ENCODE measurements at regions not wholly inside any gene's neighbourhood (a gene's known extent, or its start where the extent isn't known, plus 50 kb on each side); places are given as distances from the start of the nearest gene placed in this dataset.
"Not testable (repeated sequence)": the region's sequence is repeated elsewhere in the genome, so short reads cannot be mapped to it uniquely, and the experiment has no call there.

DNA sequence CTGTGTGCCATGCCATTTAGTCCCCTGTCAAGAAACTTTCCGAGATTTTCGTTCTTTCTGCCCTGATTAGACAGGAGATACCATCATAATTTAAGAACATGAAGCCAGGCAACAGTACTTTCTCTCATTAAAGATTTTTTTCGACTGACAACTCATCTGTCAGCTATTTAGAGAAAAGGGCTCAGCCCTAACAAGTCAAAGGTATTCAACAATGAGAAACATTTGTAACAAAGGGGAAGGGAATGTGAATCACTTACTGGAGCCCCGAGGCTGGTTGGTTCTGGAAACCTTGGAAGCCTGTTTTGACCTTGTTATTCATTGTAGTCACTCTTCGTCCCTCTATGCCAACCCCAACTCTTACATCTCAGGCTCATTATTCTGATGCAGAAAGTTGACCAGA, 199.4 kb downstream of the SPP2 start (continued):
- TF ChIP-seq ZNF114 (CRISPR knock-in tag; IDR thresholded peaks at IDR 0.05): no peak
- no peak for TF ChIP-seq EZH2 (IDR thresholded peaks at IDR 0.05; ENCODE audit: low read depth, unreplicated experiment)
- TF ChIP-seq, protein P1, sequence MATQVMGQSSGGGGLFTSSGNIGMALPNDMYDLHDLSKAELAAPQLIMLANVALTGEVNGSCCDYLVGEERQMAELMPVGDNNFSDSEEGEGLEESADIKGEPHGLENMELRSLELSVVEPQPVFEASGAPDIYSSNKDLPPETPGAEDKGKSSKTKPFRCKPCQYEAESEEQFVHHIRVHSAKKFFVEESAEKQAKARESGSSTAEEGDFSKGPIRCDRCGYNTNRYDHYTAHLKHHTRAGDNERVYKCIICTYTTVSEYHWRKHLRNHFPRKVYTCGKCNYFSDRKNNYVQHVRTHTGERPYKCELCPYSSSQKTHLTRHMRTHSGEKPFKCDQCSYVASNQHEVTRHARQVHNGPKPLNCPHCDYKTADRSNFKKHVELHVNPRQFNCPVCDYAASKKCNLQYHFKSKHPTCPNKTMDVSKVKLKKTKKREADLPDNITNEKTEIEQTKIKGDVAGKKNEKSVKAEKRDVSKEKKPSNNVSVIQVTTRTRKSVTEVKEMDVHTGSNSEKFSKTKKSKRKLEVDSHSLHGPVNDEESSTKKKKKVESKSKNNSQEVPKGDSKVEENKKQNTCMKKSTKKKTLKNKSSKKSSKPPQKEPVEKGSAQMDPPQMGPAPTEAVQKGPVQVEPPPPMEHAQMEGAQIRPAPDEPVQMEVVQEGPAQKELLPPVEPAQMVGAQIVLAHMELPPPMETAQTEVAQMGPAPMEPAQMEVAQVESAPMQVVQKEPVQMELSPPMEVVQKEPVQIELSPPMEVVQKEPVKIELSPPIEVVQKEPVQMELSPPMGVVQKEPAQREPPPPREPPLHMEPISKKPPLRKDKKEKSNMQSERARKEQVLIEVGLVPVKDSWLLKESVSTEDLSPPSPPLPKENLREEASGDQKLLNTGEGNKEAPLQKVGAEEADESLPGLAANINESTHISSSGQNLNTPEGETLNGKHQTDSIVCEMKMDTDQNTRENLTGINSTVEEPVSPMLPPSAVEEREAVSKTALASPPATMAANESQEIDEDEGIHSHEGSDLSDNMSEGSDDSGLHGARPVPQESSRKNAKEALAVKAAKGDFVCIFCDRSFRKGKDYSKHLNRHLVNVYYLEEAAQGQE (IDR thresholded peaks at IDR 0.05; ENCODE audit: unreplicated experiment): no peak

DNA sequence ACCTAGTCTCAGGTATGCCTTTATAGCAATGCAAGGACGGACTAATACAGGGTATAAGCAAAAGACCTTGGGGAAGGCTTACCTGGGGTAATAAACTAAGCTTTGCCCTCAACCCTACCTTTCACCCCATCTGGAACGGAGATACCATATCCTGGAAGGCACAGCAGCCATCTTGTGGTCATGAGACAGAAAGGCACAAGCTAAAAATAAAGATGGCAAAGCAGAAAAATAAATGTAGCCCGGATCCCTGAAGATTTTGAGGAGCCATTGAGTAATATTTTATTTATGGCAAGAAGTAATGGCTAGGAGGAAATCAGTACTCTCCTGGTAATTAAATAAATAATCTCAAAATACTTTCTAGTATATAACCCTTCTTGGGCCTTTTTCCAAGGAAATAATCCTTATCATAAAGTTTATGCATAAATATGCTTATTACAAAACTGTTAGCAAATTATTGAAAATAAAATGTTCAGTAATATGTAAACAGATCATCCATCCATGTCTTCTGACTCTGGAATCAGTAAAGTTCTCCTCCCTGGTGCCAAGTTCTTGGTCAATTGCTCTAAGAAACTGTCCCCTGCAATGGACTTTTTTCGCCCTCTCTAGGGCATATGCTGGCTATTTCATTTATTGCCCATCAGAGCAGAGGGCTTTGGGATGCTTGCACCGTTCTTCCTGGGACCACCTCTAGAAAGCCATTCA, 198.7 kb downstream of the SPP2 start:
- Histone ChIP-seq H3K27ac (ENCODE audit: low read depth) (no peak overlapping the region), H2AFZ (no peak overlapping the region), H4K20me1 (replicated peaks; ENCODE audit: insufficient read depth) (no peaks in the 10 kb centered on the region), H3K4me1 (ENCODE audit: insufficient read depth) (peaks cover 4% of the 10 kb centered on the region; the same call in 1 of the 2 replicates), H3K36me3 (ENCODE audit: insufficient read depth) (no peaks in the 10 kb centered on the region), H3K4me3 (no peak overlapping the region), H3K79me2 (replicated peaks; ENCODE audit: insufficient read depth) (no peaks in the 10 kb centered on the region), H3K9me2 (ENCODE audit: insufficient read depth) (no peaks in the 10 kb centered on the region), H3F3A (replicated peaks; ENCODE audit: low read depth) (no peaks in the 10 kb centered on the region), H3K4me2 (no peak overlapping the region), H3K27me3 (ENCODE audit: insufficient read depth) (no peaks in the 10 kb centered on the region)
- no peak for ATAC-seq
- Mint-ChIP-seq H3K9me3 (peaks cover 19% of the 10 kb centered on the region), H3K27me3 (ENCODE audit: insufficient read depth, low read depth, poor library complexity) (no peaks in the 10 kb centered on the region), H3K4me3 (no peak overlapping the region), H3K27ac (no peak overlapping the region), H3K4me1 (no peaks in the 10 kb centered on the region; the same call in 2 of the 3 replicates), H3K36me3 (ENCODE audit: low read depth) (peaks cover 10% of the 10 kb centered on the region; the same call in 1 of the 3 replicates)
- no peak for DNase-seq (ENCODE audit: low spot score)
- TF ChIP-seq EZH2 (IDR thresholded peaks at IDR 0.05; ENCODE audit: low read depth, unreplicated experiment): no peak
- TF ChIP-seq, protein P2, sequence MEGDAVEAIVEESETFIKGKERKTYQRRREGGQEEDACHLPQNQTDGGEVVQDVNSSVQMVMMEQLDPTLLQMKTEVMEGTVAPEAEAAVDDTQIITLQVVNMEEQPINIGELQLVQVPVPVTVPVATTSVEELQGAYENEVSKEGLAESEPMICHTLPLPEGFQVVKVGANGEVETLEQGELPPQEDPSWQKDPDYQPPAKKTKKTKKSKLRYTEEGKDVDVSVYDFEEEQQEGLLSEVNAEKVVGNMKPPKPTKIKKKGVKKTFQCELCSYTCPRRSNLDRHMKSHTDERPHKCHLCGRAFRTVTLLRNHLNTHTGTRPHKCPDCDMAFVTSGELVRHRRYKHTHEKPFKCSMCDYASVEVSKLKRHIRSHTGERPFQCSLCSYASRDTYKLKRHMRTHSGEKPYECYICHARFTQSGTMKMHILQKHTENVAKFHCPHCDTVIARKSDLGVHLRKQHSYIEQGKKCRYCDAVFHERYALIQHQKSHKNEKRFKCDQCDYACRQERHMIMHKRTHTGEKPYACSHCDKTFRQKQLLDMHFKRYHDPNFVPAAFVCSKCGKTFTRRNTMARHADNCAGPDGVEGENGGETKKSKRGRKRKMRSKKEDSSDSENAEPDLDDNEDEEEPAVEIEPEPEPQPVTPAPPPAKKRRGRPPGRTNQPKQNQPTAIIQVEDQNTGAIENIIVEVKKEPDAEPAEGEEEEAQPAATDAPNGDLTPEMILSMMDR (conservative IDR thresholded peaks at IDR 0.05; ENCODE audit: low read depth in 2 of 2): 0 out of 4 replicates have a peak, but pooled peaks of 1 of the 2 experiments have one; percentile 11

DNA sequence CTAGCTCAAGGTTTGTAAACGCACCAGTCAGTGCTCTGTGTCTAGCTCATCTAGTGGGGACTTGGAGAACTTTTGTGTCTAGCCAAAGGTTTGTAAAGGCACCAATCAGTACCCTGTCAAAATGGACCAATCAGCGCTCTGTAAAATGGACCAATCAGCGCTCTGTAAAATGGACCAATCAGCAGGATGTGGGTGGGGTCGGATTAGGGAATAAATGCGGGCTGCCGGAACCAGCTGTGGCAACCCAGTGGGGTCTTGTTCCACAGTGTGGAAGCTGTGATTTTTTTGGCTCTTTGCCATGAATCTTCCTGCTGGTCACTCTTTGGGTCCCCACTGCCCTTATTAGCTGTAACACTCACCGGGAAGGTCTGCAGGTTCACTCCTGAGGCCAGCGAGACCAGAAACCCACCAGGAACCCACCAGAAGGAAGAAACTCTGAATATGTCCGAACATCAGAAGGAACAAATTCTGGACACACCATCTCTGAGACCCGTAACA, 197.8 kb downstream of the SPP2 start:
- H3K4me2 ChIP-seq; H3F3A ChIP-seq (replicated peaks; ENCODE audit: low read depth); H3K27ac Mint-ChIP-seq; ATAC-seq; H4K20me1 ChIP-seq (replicated peaks; ENCODE audit: insufficient read depth); DNase-seq (ENCODE audit: low spot score); H3K4me3 Mint-ChIP-seq; H3K36me3 ChIP-seq (ENCODE audit: insufficient read depth); H2AFZ ChIP-seq; H3K4me1 ChIP-seq (ENCODE audit: insufficient read depth); H3K27ac ChIP-seq (ENCODE audit: low read depth); H3K27me3 ChIP-seq (ENCODE audit: insufficient read depth); H3K4me3 ChIP-seq; H3K9me2 ChIP-seq (ENCODE audit: insufficient read depth); H3K27me3 Mint-ChIP-seq (ENCODE audit: insufficient read depth, low read depth, poor library complexity); H3K79me2 ChIP-seq (replicated peaks; ENCODE audit: insufficient read depth); H3K4me1 Mint-ChIP-seq: not testable (repeated sequence)
- H3K9me3 Mint-ChIP-seq: peaks cover 19% of the 10 kb centered on the region
- peaks cover 10% of the 10 kb centered on the region; the same call in 1 of the 3 replicates for H3K36me3 Mint-ChIP-seq (ENCODE audit: low read depth)
